Amygdala (tissue), 56 donors: ENCODE measurements at regions not wholly inside any gene's neighbourhood (a gene's known extent, or its start where the extent isn't known, plus 50 kb on each side); places are given as distances from the start of the nearest gene placed in this dataset.

ENCODE experiments used
- DNase-seq, 56 donors: peaks; one replicate each; lab custom pipeline; 2025; lab: John Stamatoyannopoulos, UW

GRCh38 chr12:3336606-3337311 is 154.2 kb upstream of the PRMT8 start:
- peak in 50 of 56 donors; percentile 16 to 88 (median 66) for DNase-seq

- DNase-seq = no peak
Measured at GRCh38 chr12:3337944-3338343, 153.1 kb upstream of the PRMT8 start.

- no peak for DNase-seq
Measured at GRCh38 chr12:3339221-3339620, 151.8 kb upstream of the PRMT8 start.

GRCh38 chr12:3341594-3341993 is 149.4 kb upstream of the PRMT8 start:
- peak in 1 of 56 donors; percentile 18 for DNase-seq

- peak in 41 of 56 donors; percentile 5 to 74 (median 32) for DNase-seq
Measured at GRCh38 chr12:3342051-3342450, 149.0 kb upstream of the PRMT8 start.

GRCh38 chr12:3348055-3348454 is 142.9 kb upstream of the PRMT8 start:
- DNase-seq = no peak

- DNase-seq = no peak
Measured at GRCh38 chr12:3350432-3350831, 140.6 kb upstream of the PRMT8 start.

- no peak for DNase-seq
Measured at GRCh38 chr12:3351731-3352130, 139.3 kb upstream of the PRMT8 start.

GRCh38 chr12:3352230-3352629 is 138.8 kb upstream of the PRMT8 start:
- DNase-seq = no peak

- no peak for DNase-seq
Measured at GRCh38 chr12:3353621-3354020, 137.4 kb upstream of the PRMT8 start.

- DNase-seq = no peak
Measured at GRCh38 chr12:3354586-3354985, 136.4 kb upstream of the PRMT8 start.

GRCh38 chr12:3355378-3355900 is 135.6 kb upstream of the PRMT8 start:
- no peak for DNase-seq

GRCh38 chr12:3357950-3358525 is 133.0 kb upstream of the PRMT8 start:
- DNase-seq = no peak

GRCh38 chr12:3359478-3359877 is 131.5 kb upstream of the PRMT8 start:
- DNase-seq = no peak

GRCh38 chr12:3361146-3361545 is 129.9 kb upstream of the PRMT8 start:
- DNase-seq = no peak

- DNase-seq = no peak
Measured at GRCh38 chr12:3362737-3363136, 128.3 kb upstream of the PRMT8 start.

- peak in 1 of 56 donors; percentile 8 for DNase-seq
Measured at GRCh38 chr12:3363608-3364007, 127.4 kb upstream of the PRMT8 start.

- no peak for DNase-seq
Measured at GRCh38 chr12:3364226-3364625, 126.8 kb upstream of the PRMT8 start.

GRCh38 chr12:3364661-3365462 is 126.1 kb upstream of the PRMT8 start:
- no peak for DNase-seq

- DNase-seq = peak in 8 of 56 donors; percentile 6 to 48 (median 12)
Measured at GRCh38 chr12:3365463-3366411, 125.3 kb upstream of the PRMT8 start.
